ENCODE measurements at regions not wholly inside any gene's neighbourhood (a gene's known extent, or its start where the extent isn't known, plus 50 kb on each side); places are given as distances from the start of the nearest gene placed in this dataset.

DNA sequence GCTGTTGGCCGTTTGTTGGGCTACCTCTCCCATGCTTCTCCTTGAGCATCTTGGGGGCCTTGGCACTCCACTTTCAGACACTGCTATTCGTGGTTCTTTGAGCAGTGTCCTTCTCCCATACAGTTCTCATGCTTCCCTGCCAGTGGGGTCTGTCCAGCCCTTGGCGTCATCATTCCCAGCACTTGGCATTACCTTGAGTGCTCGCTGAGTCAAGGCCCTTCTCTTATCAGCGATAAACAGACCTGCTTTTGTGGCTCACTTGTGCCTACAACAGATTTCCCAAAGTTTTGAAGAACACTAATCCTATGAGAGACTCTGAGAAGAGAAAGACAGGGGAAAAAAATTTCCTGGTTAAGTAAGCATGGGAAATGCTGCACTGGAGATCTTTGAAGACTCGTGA is 85.3 kb downstream of the NOC3L start:
- TF ChIP-seq CTCF (IDR thresholded peaks at IDR 0.05) (no peak), NR3C1 (CRISPR knock-in tag; conservative IDR thresholded peaks at IDR 0.05; ENCODE audit: low read depth) (no peak), SP1 (CRISPR knock-in tag; conservative IDR thresholded peaks at IDR 0.05) (no peak), NFE2L1 (CRISPR knock-in tag; IDR thresholded peaks at IDR 0.05) (no peak), FOXK1 (CRISPR knock-in tag; IDR thresholded peaks at IDR 0.05) (no peak), FOXP4 (CRISPR knock-in tag; IDR thresholded peaks at IDR 0.05) (no peak), ATF1 (CRISPR knock-in tag; IDR thresholded peaks at IDR 0.05) (no peak), IRF2 (CRISPR knock-in tag; IDR thresholded peaks at IDR 0.05; ENCODE audit: borderline replicate concordance, low read depth) (no peak), JUN (CRISPR knock-in tag; IDR thresholded peaks at IDR 0.05) (no peak)
- TF ChIP-seq, protein P1, sequence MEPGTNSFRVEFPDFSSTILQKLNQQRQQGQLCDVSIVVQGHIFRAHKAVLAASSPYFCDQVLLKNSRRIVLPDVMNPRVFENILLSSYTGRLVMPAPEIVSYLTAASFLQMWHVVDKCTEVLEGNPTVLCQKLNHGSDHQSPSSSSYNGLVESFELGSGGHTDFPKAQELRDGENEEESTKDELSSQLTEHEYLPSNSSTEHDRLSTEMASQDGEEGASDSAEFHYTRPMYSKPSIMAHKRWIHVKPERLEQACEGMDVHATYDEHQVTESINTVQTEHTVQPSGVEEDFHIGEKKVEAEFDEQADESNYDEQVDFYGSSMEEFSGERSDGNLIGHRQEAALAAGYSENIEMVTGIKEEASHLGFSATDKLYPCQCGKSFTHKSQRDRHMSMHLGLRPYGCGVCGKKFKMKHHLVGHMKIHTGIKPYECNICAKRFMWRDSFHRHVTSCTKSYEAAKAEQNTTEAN (CRISPR knock-in tag; IDR thresholded peaks at IDR 0.05), result no peak
- TF ChIP-seq, protein P2, sequence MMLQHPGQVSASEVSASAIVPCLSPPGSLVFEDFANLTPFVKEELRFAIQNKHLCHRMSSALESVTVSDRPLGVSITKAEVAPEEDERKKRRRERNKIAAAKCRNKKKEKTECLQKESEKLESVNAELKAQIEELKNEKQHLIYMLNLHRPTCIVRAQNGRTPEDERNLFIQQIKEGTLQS (CRISPR knock-in tag; conservative IDR thresholded peaks at IDR 0.05), result no peak

All from WTC11 (cell line).